C4-2B (cell line): ENCODE measurements at regions not wholly inside any gene's neighbourhood (a gene's known extent, or its start where the extent isn't known, plus 50 kb on each side); places are given as distances from the start of the nearest gene placed in this dataset.

Experiments
- H3K27ac ChIP-seq: fragments of 450-650 bp; 2 replicates; pipeline ENCODE4 v1.5.1; 2017
- CTCF ChIP-seq: fragments of 450-650 bp; conservative IDR thresholded peaks from 2 replicates; pipeline ENCODE4 v1.5.1; 2017; ENCODE audit warnings: mild to moderate bottlenecking
- ZFX ChIP-seq: fragments of 450-650 bp; IDR thresholded peaks from 2 replicates; pipeline ENCODE4 v1.6.1; 2017

- H3K27ac ChIP-seq: no peak overlapping the region
- TF ChIP-seq CTCF (no peak), ZFX (no peak)
Measured at GRCh38 chr17:72258711-72259110, 137.9 kb downstream of the SOX9 start.

GRCh38 chr17:72259922-72260321 is 139.1 kb downstream of the SOX9 start:
- no peak overlapping the region for H3K27ac ChIP-seq
- TF ChIP-seq CTCF (no peak), ZFX (no peak)

GRCh38 chr17:72262766-72263165 is 141.9 kb downstream of the SOX9 start:
- TF ChIP-seq ZFX (no peak), CTCF (no peak)
- no peak overlapping the region for H3K27ac ChIP-seq

GRCh38 chr17:72264682-72265405 is 144.0 kb downstream of the SOX9 start:
- no peak overlapping the region for H3K27ac ChIP-seq
- no peak for TF ChIP-seq CTCF
- TF ChIP-seq ZFX: no peak

- TF ChIP-seq ZFX (no peak), CTCF (no peak)
- H3K27ac ChIP-seq: no peak overlapping the region
Measured at GRCh38 chr17:72266112-72266775, 145.4 kb downstream of the SOX9 start.

GRCh38 chr17:72267601-72268000 is 146.8 kb downstream of the SOX9 start:
- TF ChIP-seq CTCF (no peak), ZFX (no peak)
- no peak overlapping the region for H3K27ac ChIP-seq

- no peak for TF ChIP-seq CTCF
- TF ChIP-seq ZFX: no peak
- no peak overlapping the region for H3K27ac ChIP-seq
Measured at GRCh38 chr17:72268431-72268830, 147.6 kb downstream of the SOX9 start.
